Fibroblast of the aortic adventitia (primary cell): ENCODE measurements at regions not wholly inside any gene's neighbourhood (a gene's known extent, or its start where the extent isn't known, plus 50 kb on each side); places are given as distances from the start of the nearest gene placed in this dataset.

ENCODE experiments used
- DNase-seq: peaks from one replicate; pipeline ENCODE4 v3.0.0-alpha.2; 2010; ENCODE audit warnings: low read depth
- H3K4me3 ChIP-seq: 2 replicates; pipeline ENCODE4 v1.5.1; 2011; ENCODE audit warnings: low read depth, mild to moderate bottlenecking, control low read depth, low read length, moderate library complexity
- TF ChIP-seq, protein P1 (sequence below): IDR thresholded peaks from 2 replicates; pipeline ENCODE4 v1.5.1; 2011; ENCODE audit warnings: mild to moderate bottlenecking, low read length, control low read depth, inconsistent platforms; ENCODE audit not compliant: insufficient read depth

GRCh38 chr2:9156483-9156882 lies 50.1 kb upstream of the ASAP2 start:
- DNase-seq: no peak

GRCh38 chr2:9154061-9154460 lies 52.6 kb upstream of the ASAP2 start:
- no peak for DNase-seq
- H3K4me3 ChIP-seq: no peak overlapping the region
- TF ChIP-seq, protein P1, sequence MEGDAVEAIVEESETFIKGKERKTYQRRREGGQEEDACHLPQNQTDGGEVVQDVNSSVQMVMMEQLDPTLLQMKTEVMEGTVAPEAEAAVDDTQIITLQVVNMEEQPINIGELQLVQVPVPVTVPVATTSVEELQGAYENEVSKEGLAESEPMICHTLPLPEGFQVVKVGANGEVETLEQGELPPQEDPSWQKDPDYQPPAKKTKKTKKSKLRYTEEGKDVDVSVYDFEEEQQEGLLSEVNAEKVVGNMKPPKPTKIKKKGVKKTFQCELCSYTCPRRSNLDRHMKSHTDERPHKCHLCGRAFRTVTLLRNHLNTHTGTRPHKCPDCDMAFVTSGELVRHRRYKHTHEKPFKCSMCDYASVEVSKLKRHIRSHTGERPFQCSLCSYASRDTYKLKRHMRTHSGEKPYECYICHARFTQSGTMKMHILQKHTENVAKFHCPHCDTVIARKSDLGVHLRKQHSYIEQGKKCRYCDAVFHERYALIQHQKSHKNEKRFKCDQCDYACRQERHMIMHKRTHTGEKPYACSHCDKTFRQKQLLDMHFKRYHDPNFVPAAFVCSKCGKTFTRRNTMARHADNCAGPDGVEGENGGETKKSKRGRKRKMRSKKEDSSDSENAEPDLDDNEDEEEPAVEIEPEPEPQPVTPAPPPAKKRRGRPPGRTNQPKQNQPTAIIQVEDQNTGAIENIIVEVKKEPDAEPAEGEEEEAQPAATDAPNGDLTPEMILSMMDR: no peak

More at GRCh38 chr2:9156483-9156882, 50.1 kb upstream of the ASAP2 start:
- TF ChIP-seq, protein P1: no peak
- no peak overlapping the region for H3K4me3 ChIP-seq

GRCh38 chr2:9153643-9153980 lies 53.0 kb upstream of the ASAP2 start:
- peak; percentile 39 for DNase-seq
- no peak overlapping the region for H3K4me3 ChIP-seq
- TF ChIP-seq, protein P1: no peak

- TF ChIP-seq, protein P1: no peak
- H3K4me3 ChIP-seq: no peak overlapping the region
- peak; percentile 37 for DNase-seq
These were observed 53.5 kb upstream of the ASAP2 start for GRCh38 chr2:9152975-9153642.

GRCh38 chr2:9150906-9151305 lies 55.7 kb upstream of the ASAP2 start:
- TF ChIP-seq, protein P1: no peak
- no peak overlapping the region for H3K4me3 ChIP-seq
- DNase-seq: no peak

DNA sequence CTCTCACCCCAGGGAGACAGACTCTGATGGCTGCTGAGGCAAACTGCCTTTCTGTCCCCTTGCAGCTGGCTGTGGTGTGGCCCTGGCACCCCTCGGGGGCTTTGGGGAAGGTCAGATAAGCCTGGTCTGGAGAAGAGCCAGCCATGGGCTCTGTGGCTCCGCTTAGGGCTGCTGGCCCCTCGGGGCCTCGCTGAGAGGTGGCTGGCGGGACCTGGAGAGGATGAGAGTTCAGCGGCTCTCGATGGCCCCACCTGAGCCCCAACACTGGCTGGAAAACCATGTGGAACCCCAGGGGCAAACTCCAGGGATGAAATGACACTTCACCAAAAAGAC lies 56.1 kb upstream of the ASAP2 start:
- no peak for DNase-seq
- TF ChIP-seq, protein P1: no peak
- no peak overlapping the region for H3K4me3 ChIP-seq
